Thyroid gland (tissue), 4 donors: ENCODE measurements at regions not wholly inside any gene's neighbourhood (a gene's known extent, or its start where the extent isn't known, plus 50 kb on each side); places are given as distances from the start of the nearest gene placed in this dataset.
"Not testable (repeated sequence)": the region's sequence is repeated elsewhere in the genome, so short reads cannot be mapped to it uniquely, and the experiment has no call there.

Experiments
- CTCF ChIP-seq, 6 experiments: fragments of 200-600 bp in 3 of 6; fragments of 450-650 bp in 3 of 6; sonication (generic) in 3 of 6; IDR thresholded peaks; one replicate each; pipeline ENCODE4 v1.5.1; 2016 to 2019; ENCODE audit warnings: antibody characterized with exemption in 6 of 6, mild to moderate bottlenecking in 2 of 6, inconsistent platforms in 1 of 6, moderate library complexity in 1 of 6
- POLR2A ChIP-seq, 2 donors: fragments of 450-650 bp; IDR thresholded peaks; one replicate each; pipeline ENCODE4 v1.6.1; 2017; ENCODE audit warnings: antibody characterized with exemption in 2 of 2, mild to moderate bottlenecking in 2 of 2, moderate library complexity in 1 of 2

- not testable (repeated sequence) for TF ChIP-seq CTCF, POLR2A (IDR thresholded peaks at IDR 0.05)
Measured at GRCh38 chr9:41019858-41020562, 108.5 kb downstream of the FOXD4L6 start.
